HepG2 (cell line): ENCODE measurements at regions not wholly inside any gene's neighbourhood (a gene's known extent, or its start where the extent isn't known, plus 50 kb on each side); places are given as distances from the start of the nearest gene placed in this dataset.

Experiments used
- FOXA1 ChIP-seq, 2 experiments: fragments of 450-650 bp in 1 of 2; sonication (generic) in 1 of 2; formaldehyde crosslinking in 1 of 2; IDR thresholded peaks; 2 replicates each; pipeline versions ENCODE4 v1.4.0 to v1.6.1; 2016 to 2020; ENCODE audit warnings: missing genetic modification reagents in 1 of 2
- FUBP1 ChIP-seq: sonication (generic); formaldehyde crosslinking; IDR thresholded peaks from 2 replicates; pipeline ENCODE4 v1.5.1; 2020; ENCODE audit warnings: missing genetic modification reagents, mild to moderate bottlenecking, borderline replicate concordance
- GABPB1 ChIP-seq: IDR thresholded peaks from 2 replicates; pipeline ENCODE4 v1.6.1; 2016; ENCODE audit warnings: mild to moderate bottlenecking, missing genetic modification reagents, moderate library complexity, missing compliant biosample characterization
- GLMP ChIP-seq: sonication (generic); formaldehyde crosslinking; IDR thresholded peaks from 2 replicates; pipeline ENCODE4 v1.9.0; 2021; ENCODE audit warnings: missing genetic modification reagents, mild to moderate bottlenecking, borderline replicate concordance
- GMEB2 ChIP-seq: IDR thresholded peaks from 2 replicates; pipeline ENCODE4 v1.6.1; 2016; ENCODE audit warnings: missing biosample characterization, missing genetic modification reagents, low read depth
- GTF3A ChIP-seq: sonication (generic); formaldehyde crosslinking; conservative IDR thresholded peaks from 2 replicates; pipeline ENCODE4 v1.4.0; 2020; ENCODE audit warnings: mild to moderate bottlenecking, missing genetic modification reagents
- HNF1B ChIP-seq: sonication (generic); formaldehyde crosslinking; IDR thresholded peaks from 2 replicates; pipeline ENCODE4 v1.5.1; 2020; ENCODE audit warnings: mild to moderate bottlenecking, moderate library complexity, missing genetic modification reagents
- JUNB ChIP-seq: sonication (generic); formaldehyde crosslinking; IDR thresholded peaks from 2 replicates; pipeline ENCODE4 v1.8.0; 2022; ENCODE audit warnings: missing genetic modification reagents, mild to moderate bottlenecking, borderline replicate concordance
- MEIS1 ChIP-seq: sonication (generic); formaldehyde crosslinking; IDR thresholded peaks from 2 replicates; pipeline ENCODE4 v1.9.0; 2021; ENCODE audit warnings: mild to moderate bottlenecking, missing genetic modification reagents, moderate library complexity, borderline replicate concordance
- NR2C2 ChIP-seq: sonication (generic); formaldehyde crosslinking; IDR thresholded peaks from 2 replicates; pipeline ENCODE4 v1.4.0; 2020; ENCODE audit warnings: missing genetic modification reagents, mild to moderate bottlenecking, moderate library complexity, borderline replicate concordance
- SP140L ChIP-seq: sonication (generic); formaldehyde crosslinking; IDR thresholded peaks from 2 replicates; pipeline ENCODE4 v1.4.0; 2020; ENCODE audit warnings: missing genetic modification reagents, borderline replicate concordance
- TCF7L2 ChIP-seq: IDR thresholded peaks from 2 replicates; pipeline ENCODE4 v1.6.1; 2011; ENCODE audit warnings: mild to moderate bottlenecking, low read depth, low read length, moderate library complexity
- ZBTB33 ChIP-seq: sonication (generic); formaldehyde crosslinking; IDR thresholded peaks from 2 replicates; pipeline ENCODE4 v1.4.0; 2020; ENCODE audit warnings: missing genetic modification reagents
- ZNF207 ChIP-seq: fragments of 450-650 bp; IDR thresholded peaks from 2 replicates; pipeline ENCODE4 v1.6.1; 2016; ENCODE audit warnings: antibody characterized with exemption, borderline replicate concordance
- ZNF275 ChIP-seq: sonication (generic); formaldehyde crosslinking; IDR thresholded peaks from 2 replicates; pipeline ENCODE4 v1.8.0; 2022; ENCODE audit warnings: missing genetic modification reagents, mild to moderate bottlenecking, inconsistent platforms, borderline replicate concordance
- ZNF513 ChIP-seq: sonication (generic); formaldehyde crosslinking; conservative IDR thresholded peaks from 2 replicates; pipeline ENCODE4 v1.5.0; 2020; ENCODE audit warnings: missing genetic modification reagents

- TF ChIP-seq FOXA1 (IDR thresholded peaks at IDR 0.05) (no peak), FOXA1 (CRISPR knock-in tag; IDR thresholded peaks at IDR 0.05) (peak; percentile 95), ZNF275 (CRISPR knock-in tag) (no peak), ZBTB33 (CRISPR knock-in tag) (peak; percentile 77), ZNF513 (no peak), GLMP (no peak), SP140L (CRISPR knock-in tag) (no peak), FUBP1 (CRISPR knock-in tag) (no peak), MEIS1 (no peak; the same call in 1 of the 2 replicates), JUNB (peak; percentile 88), HNF1B (CRISPR knock-in tag) (peak; percentile 55), NR2C2 (CRISPR knock-in tag) (no peak), GMEB2 (CRISPR knock-in tag) (no peak), GABPB1 (CRISPR knock-in tag) (peak; percentile 52; the same call in 1 of the 2 replicates), ZNF207 (no peak), TCF7L2 (no peak), GTF3A (CRISPR knock-in tag) (no peak)
Measured at GRCh38 chr14:31965735-31966598, 111.1 kb upstream of the ARHGAP5 start (continued).
